ENCODE measurements at regions not wholly inside any gene's neighbourhood (a gene's known extent, or its start where the extent isn't known, plus 50 kb on each side); places are given as distances from the start of the nearest gene placed in this dataset.

GRCh38 chr13:31686670-31687425, 52.5 kb upstream of the RXFP2 start:
- no peak for DNase-seq (ENCODE audit: low read depth)
